MM.1S (cell line): ENCODE measurements at regions not wholly inside any gene's neighbourhood (a gene's known extent, or its start where the extent isn't known, plus 50 kb on each side); places are given as distances from the start of the nearest gene placed in this dataset.

Experiments used
- EZH2phosphoT487 ChIP-seq: fragments of 300-600 bp; sonication (generic); IDR thresholded peaks from 2 replicates; pipeline ENCODE4 v1.6.1; 2018; ENCODE audit warnings: antibody characterized with exemption, low read length
- TF ChIP-seq, protein P1 (sequence below): fragments of 300-600 bp; sonication (generic); IDR thresholded peaks from 2 replicates; pipeline ENCODE4 v1.5.1; 2016; ENCODE audit warnings: antibody characterized with exemption, low read length, mixed read lengths

DNA sequence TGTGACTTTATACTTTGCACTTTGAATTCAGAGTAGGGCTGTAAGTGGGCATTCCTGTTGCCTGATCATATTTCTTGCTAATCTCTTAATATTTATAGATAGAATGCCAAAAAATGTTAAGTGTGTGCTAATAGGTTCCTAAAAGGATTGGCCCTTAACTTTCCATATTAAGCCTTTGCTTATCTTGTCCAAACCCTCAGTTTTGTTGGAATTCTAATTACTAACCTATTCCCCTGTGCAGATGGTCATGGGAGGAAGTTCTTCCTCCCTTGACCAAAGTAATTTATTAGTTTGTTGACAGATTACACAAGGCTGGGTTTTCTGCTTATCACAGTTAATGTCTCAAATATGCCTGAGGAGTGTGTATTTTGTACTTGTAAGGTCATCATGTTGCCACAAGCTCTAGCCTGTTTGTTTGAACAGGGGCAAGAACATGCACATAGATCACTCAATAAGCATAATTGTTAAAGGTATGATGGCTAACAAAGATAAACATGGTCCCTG is 541.1 kb upstream of the SPRY2 start:
- TF ChIP-seq, protein P1, sequence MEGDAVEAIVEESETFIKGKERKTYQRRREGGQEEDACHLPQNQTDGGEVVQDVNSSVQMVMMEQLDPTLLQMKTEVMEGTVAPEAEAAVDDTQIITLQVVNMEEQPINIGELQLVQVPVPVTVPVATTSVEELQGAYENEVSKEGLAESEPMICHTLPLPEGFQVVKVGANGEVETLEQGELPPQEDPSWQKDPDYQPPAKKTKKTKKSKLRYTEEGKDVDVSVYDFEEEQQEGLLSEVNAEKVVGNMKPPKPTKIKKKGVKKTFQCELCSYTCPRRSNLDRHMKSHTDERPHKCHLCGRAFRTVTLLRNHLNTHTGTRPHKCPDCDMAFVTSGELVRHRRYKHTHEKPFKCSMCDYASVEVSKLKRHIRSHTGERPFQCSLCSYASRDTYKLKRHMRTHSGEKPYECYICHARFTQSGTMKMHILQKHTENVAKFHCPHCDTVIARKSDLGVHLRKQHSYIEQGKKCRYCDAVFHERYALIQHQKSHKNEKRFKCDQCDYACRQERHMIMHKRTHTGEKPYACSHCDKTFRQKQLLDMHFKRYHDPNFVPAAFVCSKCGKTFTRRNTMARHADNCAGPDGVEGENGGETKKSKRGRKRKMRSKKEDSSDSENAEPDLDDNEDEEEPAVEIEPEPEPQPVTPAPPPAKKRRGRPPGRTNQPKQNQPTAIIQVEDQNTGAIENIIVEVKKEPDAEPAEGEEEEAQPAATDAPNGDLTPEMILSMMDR, result no peak
- TF ChIP-seq EZH2phosphoT487, result no peak
